ENCODE measurements at regions not wholly inside any gene's neighbourhood (a gene's known extent, or its start where the extent isn't known, plus 50 kb on each side); places are given as distances from the start of the nearest gene placed in this dataset.
"Not testable (repeated sequence)": the region's sequence is repeated elsewhere in the genome, so short reads cannot be mapped to it uniquely, and the experiment has no call there.

- Histone ChIP-seq H3K27me3 (ENCODE audit: control insufficient read depth, low read length) (peaks cover 2% of the 10 kb centered on the region; the same call in 1 of the 2 replicates), H3K9me2 (replicated peaks; ENCODE audit: control insufficient read depth, low read length) (no peaks in the 10 kb centered on the region), H3K27ac (ENCODE audit: low read depth, low read length) (no peak overlapping the region), H3K9me3 (ENCODE audit: control insufficient read depth, insufficient read depth, low read length) (no peaks in the 10 kb centered on the region), H3F3A (ENCODE audit: control insufficient read depth, insufficient read depth) (no peaks in the 10 kb centered on the region), H3K36me3 (ENCODE audit: control insufficient read depth, low read length) (no peaks in the 10 kb centered on the region), H3K79me2 (ENCODE audit: control insufficient read depth, low read length) (no peaks in the 10 kb centered on the region), H3K4me1 (ENCODE audit: control insufficient read depth, low read length) (no peaks in the 10 kb centered on the region), H3K4me2 (ENCODE audit: low read length) (no peak overlapping the region), H4K20me1 (ENCODE audit: control insufficient read depth, insufficient read depth, low read depth, low read length) (no peaks in the 10 kb centered on the region), H3K4me3 (ENCODE audit: low read length) (no peak overlapping the region)
- TF ChIP-seq CTCF (IDR thresholded peaks at IDR 0.05; ENCODE audit: low read depth, low read length, poor library complexity, severe bottlenecking) (no peak), EZH2phosphoT487 (IDR thresholded peaks at IDR 0.05; ENCODE audit: borderline replicate concordance, low read length) (no peak)
These were observed 136.8 kb downstream of the DACT1 start for GRCh38 chr14:58774531-58774930.

- H3F3A ChIP-seq (ENCODE audit: control insufficient read depth, insufficient read depth); H3K9me2 ChIP-seq (replicated peaks; ENCODE audit: control insufficient read depth, low read length); H3K4me3 ChIP-seq (ENCODE audit: low read length): not testable (repeated sequence)
These were observed 137.4 kb downstream of the DACT1 start for GRCh38 chr14:58775130-58775529.

GRCh38 chr14:58776516-58776915, 138.8 kb downstream of the DACT1 start:
- TF ChIP-seq CTCF (IDR thresholded peaks at IDR 0.05; ENCODE audit: low read depth, low read length, poor library complexity, severe bottlenecking) (no peak), EZH2phosphoT487 (IDR thresholded peaks at IDR 0.05; ENCODE audit: borderline replicate concordance, low read length) (no peak)
- H4K20me1 ChIP-seq (ENCODE audit: control insufficient read depth, insufficient read depth, low read depth, low read length): no peaks in the 10 kb centered on the region
- no peak overlapping the region for H3K4me2 ChIP-seq (ENCODE audit: low read length)
- no peaks in the 10 kb centered on the region for H3K4me1 ChIP-seq (ENCODE audit: control insufficient read depth, low read length)
- no peaks in the 10 kb centered on the region for H3F3A ChIP-seq (ENCODE audit: control insufficient read depth, insufficient read depth)
- H3K9me3 ChIP-seq (ENCODE audit: control insufficient read depth, insufficient read depth, low read length): no peaks in the 10 kb centered on the region
- H3K27me3 ChIP-seq (ENCODE audit: control insufficient read depth, low read length): peaks cover 2% of the 10 kb centered on the region; the same call in 1 of the 2 replicates
- no peaks in the 10 kb centered on the region for H3K79me2 ChIP-seq (ENCODE audit: control insufficient read depth, low read length)
- H3K9me2 ChIP-seq (replicated peaks; ENCODE audit: control insufficient read depth, low read length): no peaks in the 10 kb centered on the region
- H3K27ac ChIP-seq (ENCODE audit: low read depth, low read length): no peak overlapping the region
- no peak overlapping the region for H3K4me3 ChIP-seq (ENCODE audit: low read length)
- H3K36me3 ChIP-seq (ENCODE audit: control insufficient read depth, low read length): no peaks in the 10 kb centered on the region

More at GRCh38 chr14:58775130-58775529, 137.4 kb downstream of the DACT1 start:
- not testable (repeated sequence) for H3K4me2 ChIP-seq (ENCODE audit: low read length); H3K9me3 ChIP-seq (ENCODE audit: control insufficient read depth, insufficient read depth, low read length); H3K4me1 ChIP-seq (ENCODE audit: control insufficient read depth, low read length); H3K36me3 ChIP-seq (ENCODE audit: control insufficient read depth, low read length); H3K27ac ChIP-seq (ENCODE audit: low read depth, low read length); H3K27me3 ChIP-seq (ENCODE audit: control insufficient read depth, low read length); H4K20me1 ChIP-seq (ENCODE audit: control insufficient read depth, insufficient read depth, low read depth, low read length); H3K79me2 ChIP-seq (ENCODE audit: control insufficient read depth, low read length)

GRCh38 chr14:58777541-58777979, 139.8 kb downstream of the DACT1 start:
- no peaks in the 10 kb centered on the region for H3K79me2 ChIP-seq (ENCODE audit: control insufficient read depth, low read length)
- no peak overlapping the region for H3K4me3 ChIP-seq (ENCODE audit: low read length)
- H3K27ac ChIP-seq (ENCODE audit: low read depth, low read length): no peak overlapping the region
- H3K4me1 ChIP-seq (ENCODE audit: control insufficient read depth, low read length): no peaks in the 10 kb centered on the region
- no peaks in the 10 kb centered on the region for H4K20me1 ChIP-seq (ENCODE audit: control insufficient read depth, insufficient read depth, low read depth, low read length)
- TF ChIP-seq EZH2phosphoT487 (IDR thresholded peaks at IDR 0.05; ENCODE audit: borderline replicate concordance, low read length) (no peak), CTCF (IDR thresholded peaks at IDR 0.05; ENCODE audit: low read depth, low read length, poor library complexity, severe bottlenecking) (no peak)
- no peaks in the 10 kb centered on the region for H3K36me3 ChIP-seq (ENCODE audit: control insufficient read depth, low read length)
- H3K4me2 ChIP-seq (ENCODE audit: low read length): no peak overlapping the region
- no peaks in the 10 kb centered on the region for H3K9me3 ChIP-seq (ENCODE audit: control insufficient read depth, insufficient read depth, low read length)
- H3K27me3 ChIP-seq (ENCODE audit: control insufficient read depth, low read length): peaks cover 2% of the 10 kb centered on the region; the same call in 1 of the 2 replicates
- no peaks in the 10 kb centered on the region for H3K9me2 ChIP-seq (replicated peaks; ENCODE audit: control insufficient read depth, low read length)
- H3F3A ChIP-seq (ENCODE audit: control insufficient read depth, insufficient read depth): no peaks in the 10 kb centered on the region

Measured in DOHH2 (cell line).